Vagina (tissue), 2 donors: ENCODE measurements at regions not wholly inside any gene's neighbourhood (a gene's known extent, or its start where the extent isn't known, plus 50 kb on each side); places are given as distances from the start of the nearest gene placed in this dataset.

Source experiments
- POLR2A ChIP-seq, 2 donors: fragments of 450-650 bp; IDR thresholded peaks; one replicate each; pipeline ENCODE4 v1.6.1; 2017; ENCODE audit warnings: antibody characterized with exemption in 2 of 2, mild to moderate bottlenecking in 2 of 2, moderate library complexity in 2 of 2
- POLR2AphosphoS5 ChIP-seq, 2 donors: sonication (generic); formaldehyde crosslinking; IDR thresholded peaks; one replicate each; pipeline ENCODE4 v1.9.0; 2017; ENCODE audit warnings: antibody characterized with exemption in 2 of 2, mild to moderate bottlenecking in 2 of 2, low read depth in 1 of 2; ENCODE audit not compliant: insufficient read depth in 1 of 2
- TF ChIP-seq, protein P1 (sequence below), 3 experiments: fragments of 450-650 bp in 2 of 3; fragments of 200-600 bp in 1 of 3; sonication (generic) in 1 of 3; IDR thresholded peaks; one replicate each; pipeline ENCODE4 v1.5.1; 2017 to 2019; ENCODE audit warnings: antibody characterized with exemption in 3 of 3, mild to moderate bottlenecking in 2 of 3, moderate library complexity in 2 of 3

DNA sequence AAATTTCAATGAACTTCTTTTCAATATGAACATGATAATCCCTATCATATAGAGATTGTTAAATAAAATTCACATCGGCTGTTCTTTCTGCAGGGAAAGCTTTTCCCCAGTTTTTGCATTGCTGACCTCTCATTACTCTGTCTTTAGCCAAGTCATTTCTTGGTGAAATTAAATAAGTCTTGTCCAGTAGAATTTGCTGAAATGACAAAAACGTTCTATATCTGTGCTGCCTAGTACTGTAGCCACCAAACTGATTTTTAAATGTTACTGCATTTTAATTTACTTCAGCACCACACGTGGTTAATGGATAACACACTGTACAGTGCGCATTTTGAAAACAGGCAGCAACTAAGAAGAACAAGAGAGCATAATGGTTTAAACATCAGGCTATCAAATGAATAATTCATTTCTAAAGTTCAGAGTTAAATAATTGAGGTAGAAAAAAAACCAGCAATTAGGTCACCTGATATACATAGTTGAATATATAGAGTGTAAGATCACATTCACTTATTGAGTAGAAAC is 178.9 kb downstream of the LIG4 start:
- TF ChIP-seq, protein P1, sequence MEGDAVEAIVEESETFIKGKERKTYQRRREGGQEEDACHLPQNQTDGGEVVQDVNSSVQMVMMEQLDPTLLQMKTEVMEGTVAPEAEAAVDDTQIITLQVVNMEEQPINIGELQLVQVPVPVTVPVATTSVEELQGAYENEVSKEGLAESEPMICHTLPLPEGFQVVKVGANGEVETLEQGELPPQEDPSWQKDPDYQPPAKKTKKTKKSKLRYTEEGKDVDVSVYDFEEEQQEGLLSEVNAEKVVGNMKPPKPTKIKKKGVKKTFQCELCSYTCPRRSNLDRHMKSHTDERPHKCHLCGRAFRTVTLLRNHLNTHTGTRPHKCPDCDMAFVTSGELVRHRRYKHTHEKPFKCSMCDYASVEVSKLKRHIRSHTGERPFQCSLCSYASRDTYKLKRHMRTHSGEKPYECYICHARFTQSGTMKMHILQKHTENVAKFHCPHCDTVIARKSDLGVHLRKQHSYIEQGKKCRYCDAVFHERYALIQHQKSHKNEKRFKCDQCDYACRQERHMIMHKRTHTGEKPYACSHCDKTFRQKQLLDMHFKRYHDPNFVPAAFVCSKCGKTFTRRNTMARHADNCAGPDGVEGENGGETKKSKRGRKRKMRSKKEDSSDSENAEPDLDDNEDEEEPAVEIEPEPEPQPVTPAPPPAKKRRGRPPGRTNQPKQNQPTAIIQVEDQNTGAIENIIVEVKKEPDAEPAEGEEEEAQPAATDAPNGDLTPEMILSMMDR (IDR thresholded peaks at IDR 0.05) = no peak
- TF ChIP-seq POLR2AphosphoS5 (IDR thresholded peaks at IDR 0.05; ENCODE audit: insufficient read depth in 1 of 2, low read depth in 1 of 2) = no peak
- TF ChIP-seq POLR2A (IDR thresholded peaks at IDR 0.05) = no peak
